GM21737 (cell line): ENCODE measurements at regions not wholly inside any gene's neighbourhood (a gene's known extent, or its start where the extent isn't known, plus 50 kb on each side); places are given as distances from the start of the nearest gene placed in this dataset.
"Not testable (repeated sequence)": the region's sequence is repeated elsewhere in the genome, so short reads cannot be mapped to it uniquely, and the experiment has no call there.

Experiments
- ATAC-seq: cut with Tn5 transposase; IDR thresholded peaks from one replicate; pipeline ENCODE4 v1.9.1; 2021; ENCODE audit warnings: mild to moderate bottlenecking, moderate library complexity; ENCODE audit not compliant: unreplicated experiment

GRCh38 chr11:38176686-38177322, 1578.8 kb upstream of the RAG2 start:
- ATAC-seq: no peak

- ATAC-seq: no peak
These were observed 1575.6 kb upstream of the RAG2 start for GRCh38 chr11:38173676-38174075.

GRCh38 chr11:38169286-38169685, 1571.2 kb upstream of the RAG2 start:
- no peak for ATAC-seq

GRCh38 chr11:38163526-38163925, 1565.5 kb upstream of the RAG2 start:
- no peak for ATAC-seq

GRCh38 chr11:38160433-38160832, 1562.4 kb upstream of the RAG2 start:
- ATAC-seq: no peak

GRCh38 chr11:38159038-38159437, 1561.0 kb upstream of the RAG2 start:
- no peak for ATAC-seq

- ATAC-seq: no peak
These were observed 1558.6 kb upstream of the RAG2 start for GRCh38 chr11:38156495-38157146.

- ATAC-seq: no peak
These were observed 1557.8 kb upstream of the RAG2 start for GRCh38 chr11:38155856-38156255.

GRCh38 chr11:38153985-38154384, 1555.9 kb upstream of the RAG2 start:
- ATAC-seq: no peak

GRCh38 chr11:38143852-38144251, 1545.8 kb upstream of the RAG2 start:
- ATAC-seq: no peak

- no peak for ATAC-seq
These were observed 1540.9 kb upstream of the RAG2 start for GRCh38 chr11:38138972-38139371.

- no peak for ATAC-seq
These were observed 1538.9 kb upstream of the RAG2 start for GRCh38 chr11:38136887-38137286.

- no peak for ATAC-seq
These were observed 1533.5 kb upstream of the RAG2 start for GRCh38 chr11:38131535-38131934.

- ATAC-seq: no peak
These were observed 1532.9 kb upstream of the RAG2 start for GRCh38 chr11:38130976-38131375.

GRCh38 chr11:38130514-38130913, 1532.5 kb upstream of the RAG2 start:
- ATAC-seq: no peak

- no peak for ATAC-seq
These were observed 1525.6 kb upstream of the RAG2 start for GRCh38 chr11:38123673-38124072.

GRCh38 chr11:38116616-38117015, 1518.6 kb upstream of the RAG2 start:
- not testable (repeated sequence) for ATAC-seq

- ATAC-seq: not testable (repeated sequence)
These were observed 1517.3 kb upstream of the RAG2 start for GRCh38 chr11:38115381-38115780.

- ATAC-seq: no peak
These were observed 1502.9 kb upstream of the RAG2 start for GRCh38 chr11:38100836-38101462.

GRCh38 chr11:38095268-38095667, 1497.2 kb upstream of the RAG2 start:
- ATAC-seq: no peak

GRCh38 chr11:38089726-38090125, 1491.7 kb upstream of the RAG2 start:
- no peak for ATAC-seq

GRCh38 chr11:38060920-38061319, 1462.9 kb upstream of the RAG2 start:
- ATAC-seq: no peak
